Activated CD4-positive, alpha-beta T cell treated with anti-CD3 and anti-CD28 coated beads, Interleukin-2, amount 50 U/mL, for 1 hour (primary cell): ENCODE measurements at regions not wholly inside any gene's neighbourhood (a gene's known extent, or its start where the extent isn't known, plus 50 kb on each side); places are given as distances from the start of the nearest gene placed in this dataset.

Experiments
- DNase-seq: peaks from one replicate; pipeline ENCODE4 v3.0.0-alpha.2; 2020

GRCh38 chr4:124591637-124592036 lies 120.9 kb downstream of the ANKRD50 start:
- DNase-seq = no peak

DNA sequence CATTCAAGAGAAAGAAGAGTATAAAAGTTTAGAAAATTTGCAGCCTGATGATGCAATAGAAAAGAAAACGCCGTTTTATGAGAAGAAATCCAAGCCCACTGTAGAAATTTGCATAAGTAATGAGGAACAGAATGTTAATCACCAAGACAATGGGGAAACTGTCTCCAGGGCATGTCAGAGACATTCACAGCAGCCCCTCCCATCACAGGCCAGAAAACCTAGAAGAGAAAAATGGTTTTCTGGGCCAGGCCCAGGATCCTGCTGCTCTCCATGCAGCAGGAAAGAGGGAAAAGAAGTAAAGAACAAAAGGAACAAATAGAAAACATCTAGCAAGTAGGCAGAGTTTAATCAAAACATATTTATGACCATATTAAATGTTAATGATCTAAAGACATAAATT lies 119.0 kb downstream of the ANKRD50 start:
- DNase-seq = no peak

DNA sequence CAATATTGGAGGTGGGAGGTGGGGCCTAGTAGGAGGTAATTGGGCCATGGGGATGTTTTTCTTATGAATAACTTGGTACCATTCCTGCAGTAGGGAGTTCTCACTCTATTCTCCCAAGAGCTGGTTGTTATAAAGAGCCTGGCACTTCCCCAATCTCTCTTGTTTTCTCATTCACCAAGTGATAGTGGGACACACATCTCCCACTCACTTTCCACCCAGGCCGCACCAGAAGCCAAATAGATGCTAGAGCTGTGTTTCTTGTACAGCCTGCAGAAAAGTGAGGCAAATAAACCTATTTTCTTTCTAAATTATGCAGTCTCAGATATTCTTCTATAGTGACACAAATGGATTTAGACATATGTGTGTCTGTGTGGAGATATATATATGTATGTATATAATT lies 117.6 kb downstream of the ANKRD50 start:
- DNase-seq = no peak

- DNase-seq = no peak
These were observed 115.7 kb downstream of the ANKRD50 start for GRCh38 chr4:124596816-124597215.

DNA sequence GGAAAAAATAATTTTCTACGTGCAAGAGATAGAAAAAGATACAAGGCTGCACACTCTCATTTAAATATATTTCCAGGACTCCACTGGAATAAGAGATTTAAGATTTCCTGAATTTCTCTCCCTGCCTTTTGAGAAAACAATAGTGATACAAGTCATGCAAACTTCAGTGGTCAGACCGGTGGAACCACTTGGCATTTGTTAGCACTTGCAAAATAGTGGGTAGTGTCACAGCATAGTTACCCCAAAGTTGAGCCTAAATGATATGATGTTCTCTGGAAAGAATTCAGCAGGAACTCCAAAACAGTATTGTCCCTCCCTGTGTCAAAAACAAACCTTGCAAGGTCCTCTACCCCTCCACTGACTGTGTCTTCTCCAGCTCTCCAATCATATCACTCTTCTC lies 102.3 kb downstream of the ANKRD50 start:
- no peak for DNase-seq
